Right lobe of liver (tissue), 6 donors: ENCODE measurements at regions not wholly inside any gene's neighbourhood (a gene's known extent, or its start where the extent isn't known, plus 50 kb on each side); places are given as distances from the start of the nearest gene placed in this dataset.

ENCODE experiments used
- ATAC-seq, 4 donors: fragments of 200-7000 bp; cut with Tn5 transposase; one replicate each; pipeline ENCODE4 v1.9.1; 2020; ENCODE audit warnings: mild to moderate bottlenecking in 4 of 4, moderate library complexity in 4 of 4
- DNase-seq, 3 donors: peaks; one replicate each; pipeline ENCODE4 v3.0.0-alpha.2; 2020
- H3K27ac ChIP-seq, 3 donors: fragments of 200-600 bp; one replicate each; pipeline ENCODE4 v1.8.0; 2022
- H3K27me3 ChIP-seq, 2 donors: fragments of 200-600 bp; one replicate each; pipeline ENCODE4 v1.8.0; 2022
- H3K36me3 ChIP-seq, 4 donors: fragments of 200-600 bp; sonication (generic) in 1 of 4; one replicate each; pipeline versions ENCODE4 v1.5.1 to v1.8.0; 2017 to 2022; ENCODE audit warnings: control low read depth in 1 of 4
- H3K4me1 ChIP-seq, 4 donors: fragments of 200-600 bp; sonication (generic) in 1 of 4; one replicate each; pipeline versions ENCODE4 v1.5.1 to v1.8.0; 2017 to 2022; ENCODE audit warnings: control low read depth in 1 of 4
- H3K4me3 ChIP-seq, 3 donors: fragments of 200-600 bp; one replicate each; pipeline ENCODE4 v1.8.0; 2022
- H3K9me3 ChIP-seq, 4 donors: fragments of 200-600 bp; sonication (generic) in 1 of 4; one replicate each; pipeline versions ENCODE4 v1.5.1 to v1.8.0; 2017 to 2022; ENCODE audit warnings: control low read depth in 1 of 4
- POLR2A ChIP-seq: fragments of 450-650 bp; IDR thresholded peaks from one replicate; pipeline ENCODE4 v1.6.1; 2017; ENCODE audit warnings: antibody characterized with exemption, mild to moderate bottlenecking
- WGBS: methylation state at CpG from one replicate; pipeline ENCODE4 v1.1.6; 2018; ENCODE audit warnings: low coverage, low lambda C conversion rate; ENCODE audit not compliant: insufficient coverage; ENCODE audit errors: missing lambda C conversion rate; 5-methylcytosine and 5-hydroxymethylcytosine counted together
- intact Hi-C, 2 donors: fragments of 100-400 bp; cut with DNase I; formaldehyde crosslinking; loops; one replicate each; pipeline versions ENCODE4 v1.11.2 to v1.14.1; 2022
- TF ChIP-seq, protein P1 (sequence below), 4 donors: fragments of 200-600 bp in 3 of 4; fragments of 450-650 bp in 1 of 4; IDR thresholded peaks; one replicate each; pipeline versions ENCODE4 v1.5.1 to v1.8.0; 2016 to 2022; ENCODE audit warnings: antibody characterized with exemption in 4 of 4, mild to moderate bottlenecking in 2 of 4
- donor health status: DM: no; HTN: yes; CAD: no.
- donor health status: DM: no; HTN: no; CAD: no.
- donor health status: DM: no; HTN: no; CAD: no.
- donor health status: DM: no; HTN: yes; CAD: no.
- donor health status: DM: no; HTN: yes; CAD: no.

DNA sequence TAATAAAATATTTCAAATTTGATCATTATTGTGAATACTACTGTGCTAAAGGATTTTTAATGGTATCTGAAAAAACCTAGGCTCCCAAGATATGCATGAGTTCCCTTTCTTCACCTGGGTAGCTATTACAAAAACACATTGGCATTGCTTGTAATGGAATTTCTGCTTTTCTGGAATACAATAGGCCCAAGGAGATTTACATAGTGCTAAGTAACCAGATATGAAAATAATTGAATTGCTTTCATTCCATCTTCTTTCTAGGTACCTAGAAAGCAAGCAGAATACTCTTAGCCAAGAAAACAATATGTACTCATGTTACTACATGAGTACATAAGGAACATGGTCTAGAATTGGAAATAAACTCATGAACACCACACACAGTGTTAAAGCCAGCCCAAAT lies 291.9 kb downstream of the KCNC2 start:
- ATAC-seq (no peak), DNase-seq (no peak)
- no peaks in the 10 kb centered on the region for H3K4me1 ChIP-seq
- no peaks in the 10 kb centered on the region for H3K36me3 ChIP-seq
- TF ChIP-seq, protein P1, sequence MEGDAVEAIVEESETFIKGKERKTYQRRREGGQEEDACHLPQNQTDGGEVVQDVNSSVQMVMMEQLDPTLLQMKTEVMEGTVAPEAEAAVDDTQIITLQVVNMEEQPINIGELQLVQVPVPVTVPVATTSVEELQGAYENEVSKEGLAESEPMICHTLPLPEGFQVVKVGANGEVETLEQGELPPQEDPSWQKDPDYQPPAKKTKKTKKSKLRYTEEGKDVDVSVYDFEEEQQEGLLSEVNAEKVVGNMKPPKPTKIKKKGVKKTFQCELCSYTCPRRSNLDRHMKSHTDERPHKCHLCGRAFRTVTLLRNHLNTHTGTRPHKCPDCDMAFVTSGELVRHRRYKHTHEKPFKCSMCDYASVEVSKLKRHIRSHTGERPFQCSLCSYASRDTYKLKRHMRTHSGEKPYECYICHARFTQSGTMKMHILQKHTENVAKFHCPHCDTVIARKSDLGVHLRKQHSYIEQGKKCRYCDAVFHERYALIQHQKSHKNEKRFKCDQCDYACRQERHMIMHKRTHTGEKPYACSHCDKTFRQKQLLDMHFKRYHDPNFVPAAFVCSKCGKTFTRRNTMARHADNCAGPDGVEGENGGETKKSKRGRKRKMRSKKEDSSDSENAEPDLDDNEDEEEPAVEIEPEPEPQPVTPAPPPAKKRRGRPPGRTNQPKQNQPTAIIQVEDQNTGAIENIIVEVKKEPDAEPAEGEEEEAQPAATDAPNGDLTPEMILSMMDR (IDR thresholded peaks at IDR 0.05) = no peak
- TF ChIP-seq POLR2A = no peak
- H3K9me3 ChIP-seq = no peaks in the 10 kb centered on the region
- H3K27me3 ChIP-seq = no peaks in the 10 kb centered on the region
- intact Hi-C loops = no loop called here
- H3K27ac ChIP-seq = no peak overlapping the region
- H3K4me3 ChIP-seq = no peak overlapping the region

DNA sequence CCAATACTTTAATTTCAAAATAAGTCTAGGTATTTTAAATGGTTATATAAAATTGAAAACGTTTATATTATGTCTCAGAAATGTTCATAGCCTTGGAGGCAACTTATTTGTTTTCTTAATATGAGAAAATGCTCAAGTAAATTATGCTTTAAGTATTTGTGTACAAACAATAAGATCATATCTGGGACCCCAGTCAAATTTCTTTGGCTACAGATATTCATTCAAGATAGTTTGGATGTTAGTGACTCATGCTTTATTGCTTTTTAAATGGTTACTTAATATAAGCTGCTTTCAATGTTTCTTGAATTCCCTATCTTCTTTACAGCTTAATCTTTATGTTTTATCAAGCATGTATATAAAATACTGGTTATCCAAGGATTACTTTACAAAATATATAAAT lies 291.3 kb downstream of the KCNC2 start:
- Histone ChIP-seq H3K36me3 (no peaks in the 10 kb centered on the region), H3K27me3 (no peaks in the 10 kb centered on the region), H3K4me1 (no peaks in the 10 kb centered on the region), H3K27ac (no peak overlapping the region), H3K4me3 (no peak overlapping the region), H3K9me3 (no peaks in the 10 kb centered on the region)
- no peak for DNase-seq
- intact Hi-C loops = no loop called here
- no peak for ATAC-seq
- WGBS = 0% methylated on average over 1 of the region's 1 CpG
- no peak for TF ChIP-seq POLR2A
- TF ChIP-seq, protein P1 (IDR thresholded peaks at IDR 0.05) = no peak

DNA sequence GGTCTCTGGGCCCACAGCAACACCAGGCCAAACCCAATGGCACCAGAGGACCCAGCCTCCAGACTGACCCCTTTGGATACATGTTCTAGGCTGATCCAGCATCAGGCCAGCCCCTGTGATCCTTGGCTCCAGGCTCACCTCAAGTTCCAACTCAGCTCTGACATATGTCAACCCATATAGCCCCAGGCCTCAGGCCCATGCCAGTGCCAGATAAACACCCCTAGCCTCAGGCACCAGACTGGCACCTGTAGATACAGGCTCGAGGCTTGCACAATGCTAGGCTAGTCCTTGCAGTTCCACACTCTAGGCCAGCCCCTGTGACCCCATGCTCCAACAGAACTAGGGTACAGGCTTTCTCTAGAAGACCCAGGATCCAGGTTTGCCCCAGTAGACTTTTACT lies 287.5 kb downstream of the KCNC2 start:
- no peaks in the 10 kb centered on the region for H3K36me3 ChIP-seq
- DNase-seq = no peak
- H3K9me3 ChIP-seq = no peaks in the 10 kb centered on the region
- no peaks in the 10 kb centered on the region for H3K4me1 ChIP-seq
- no peak overlapping the region for H3K27ac ChIP-seq
- WGBS = no CpG with 5 or more reads among the region's 1 CpG
- TF ChIP-seq POLR2A = no peak
- H3K4me3 ChIP-seq = no peak overlapping the region
- H3K27me3 ChIP-seq = no peaks in the 10 kb centered on the region
- intact Hi-C loops = no loop called here
- ATAC-seq = peak in 3 of 4 donors; percentile 11 to 21 (median 16)

DNA sequence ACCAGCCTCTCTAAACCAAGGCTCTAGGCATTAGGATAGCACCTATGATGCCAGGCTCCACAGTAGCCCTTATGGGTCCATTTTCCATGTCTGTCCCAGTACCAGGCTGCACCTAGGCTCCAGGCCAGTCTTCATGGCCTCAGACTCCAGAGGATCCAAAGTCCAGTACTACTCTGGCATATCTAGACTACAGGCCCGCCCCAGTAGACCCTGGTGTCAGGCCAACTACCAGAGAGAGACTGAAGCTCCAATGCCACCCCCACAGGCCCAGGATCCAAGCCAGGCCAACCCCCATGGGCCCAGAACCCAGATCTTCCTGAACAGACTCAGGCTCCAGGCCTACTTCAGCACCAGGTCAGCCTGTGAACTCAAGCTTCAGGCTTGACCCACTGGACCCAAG lies 287.0 kb downstream of the KCNC2 start:
- Histone ChIP-seq H3K9me3 (no peaks in the 10 kb centered on the region), H3K27ac (no peak overlapping the region), H3K36me3 (no peaks in the 10 kb centered on the region), H3K4me1 (no peaks in the 10 kb centered on the region), H3K4me3 (no peak overlapping the region), H3K27me3 (no peaks in the 10 kb centered on the region)
- WGBS = 20% methylated on average over 1 of the region's 1 CpG
- DNase-seq (peak in 2 of 3 donors; percentile 49 to 52), ATAC-seq (peak; percentile 49 to 92 (median 74))
- intact Hi-C loops = no loop called here
- TF ChIP-seq, protein P1 (IDR thresholded peaks at IDR 0.05) = no peak
- no peak for TF ChIP-seq POLR2A

DNA sequence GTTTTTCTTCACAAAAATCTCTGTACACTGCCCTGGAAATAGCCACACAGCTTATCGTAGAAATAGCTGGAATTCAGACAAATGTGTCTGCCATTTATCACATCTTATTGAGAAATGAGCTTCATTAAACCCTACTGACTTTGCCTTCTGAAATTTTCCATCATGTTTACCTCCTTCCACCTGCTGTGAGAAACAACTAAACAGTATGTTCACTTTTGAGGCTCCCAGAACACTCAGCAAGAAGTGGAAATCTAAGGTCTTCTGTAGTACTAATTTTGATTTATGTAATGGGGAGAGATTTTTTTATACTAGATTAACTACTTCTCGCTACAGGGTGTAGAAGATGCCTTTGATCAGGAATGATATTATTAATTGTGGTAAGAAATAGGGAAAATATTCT lies 268.0 kb downstream of the KCNC2 start:
- no peaks in the 10 kb centered on the region for H3K4me1 ChIP-seq
- no peak overlapping the region for H3K4me3 ChIP-seq
- no peak for DNase-seq
- no peaks in the 10 kb centered on the region for H3K36me3 ChIP-seq
- TF ChIP-seq POLR2A = no peak
- TF ChIP-seq, protein P1 (IDR thresholded peaks at IDR 0.05) = no peak
- intact Hi-C loops = no loop called here
- no peak overlapping the region for H3K27ac ChIP-seq
- peaks cover 0 to 6% of the 10 kb centered on the region in 2 donors for H3K27me3 ChIP-seq
- ATAC-seq = no peak
- no peaks in the 10 kb centered on the region for H3K9me3 ChIP-seq
- 71% methylated on average over 2 of the region's 2 CpGs for WGBS
